ENCODE measurements at regions not wholly inside any gene's neighbourhood (a gene's known extent, or its start where the extent isn't known, plus 50 kb on each side); places are given as distances from the start of the nearest gene placed in this dataset.

GRCh38 chr11:23403210-23404185, 543.2 kb upstream of the CCDC179 start:
- no peak for TF ChIP-seq CTCF (IDR thresholded peaks at IDR 0.05; ENCODE audit: low read depth, low read length)
- no peak for DNase-seq (ENCODE audit: low read depth in 2 of 2)
- no peak overlapping the region for H3K4me3 ChIP-seq (replicated peaks in 1 of 2; ENCODE audit: low read depth in 2 of 2, low read length in 2 of 2)

- H3K4me3 ChIP-seq (replicated peaks in 1 of 2; ENCODE audit: low read depth in 2 of 2, low read length in 2 of 2), result no peak overlapping the region
- DNase-seq (ENCODE audit: low read depth in 2 of 2), result no peak
- TF ChIP-seq CTCF (IDR thresholded peaks at IDR 0.05; ENCODE audit: low read depth, low read length), result no peak
Measured at GRCh38 chr11:23404225-23405160, 544.2 kb upstream of the CCDC179 start.

GRCh38 chr11:23405350-23405937, 545.2 kb upstream of the CCDC179 start:
- H3K4me3 ChIP-seq (replicated peaks in 1 of 2; ENCODE audit: low read depth in 2 of 2, low read length in 2 of 2), result no peak overlapping the region
- DNase-seq (ENCODE audit: low read depth in 2 of 2), result no peak
- TF ChIP-seq CTCF (IDR thresholded peaks at IDR 0.05; ENCODE audit: low read depth, low read length), result no peak

GRCh38 chr11:23406131-23406819, 546.0 kb upstream of the CCDC179 start:
- no peak overlapping the region for H3K4me3 ChIP-seq (replicated peaks in 1 of 2; ENCODE audit: low read depth in 2 of 2, low read length in 2 of 2)
- DNase-seq (ENCODE audit: low read depth in 2 of 2), result no peak
- TF ChIP-seq CTCF (IDR thresholded peaks at IDR 0.05; ENCODE audit: low read depth, low read length), result no peak

- DNase-seq (ENCODE audit: low read depth in 2 of 2), result no peak
- TF ChIP-seq CTCF (IDR thresholded peaks at IDR 0.05; ENCODE audit: low read depth, low read length), result no peak
- H3K4me3 ChIP-seq (replicated peaks in 1 of 2; ENCODE audit: low read depth in 2 of 2, low read length in 2 of 2), result no peak overlapping the region
Measured at GRCh38 chr11:23413057-23413456, 552.8 kb upstream of the CCDC179 start.

- TF ChIP-seq CTCF (IDR thresholded peaks at IDR 0.05; ENCODE audit: low read depth, low read length), result no peak
- H3K4me3 ChIP-seq (replicated peaks in 1 of 2; ENCODE audit: low read depth in 2 of 2, low read length in 2 of 2), result no peak overlapping the region
- DNase-seq (ENCODE audit: low read depth in 2 of 2), result no peak
Measured at GRCh38 chr11:23423104-23423503, 562.8 kb upstream of the CCDC179 start.

Data from cardiac fibroblast (primary cell).